Endothelial cell of umbilical vein (primary cell): ENCODE measurements at regions not wholly inside any gene's neighbourhood (a gene's known extent, or its start where the extent isn't known, plus 50 kb on each side); places are given as distances from the start of the nearest gene placed in this dataset.

Source experiments
- CTCF ChIP-seq, 2 donors: IDR thresholded peaks; 1 replicate in 1 of 2; 2 replicates in 1 of 2; pipeline ENCODE4 v1.5.1; 2011; ENCODE audit warnings: low read length in 2 of 2, mild to moderate bottlenecking in 2 of 2, moderate library complexity in 2 of 2, control low read depth in 1 of 2, inconsistent platforms in 1 of 2, low read depth in 1 of 2; ENCODE audit not compliant: insufficient read depth in 1 of 2; ENCODE audit errors: extremely low read depth in 1 of 2
- EZH2 ChIP-seq: IDR thresholded peaks from 2 replicates; pipeline ENCODE4 v1.6.1; 2012; ENCODE audit warnings: borderline replicate concordance, low read depth, mild to moderate bottlenecking, moderate library complexity, low read length, inconsistent platforms; ENCODE audit not compliant: severe bottlenecking
- FOS ChIP-seq: IDR thresholded peaks from 2 replicates; pipeline ENCODE4 v1.6.1; 2011; ENCODE audit warnings: mild to moderate bottlenecking, low read length, moderate library complexity, borderline replicate concordance; ENCODE audit not compliant: insufficient read depth
- GATA2 ChIP-seq: IDR thresholded peaks from 2 replicates; pipeline ENCODE4 v1.7.0; 2011; ENCODE audit warnings: low read depth, mild to moderate bottlenecking, moderate library complexity, mixed read lengths, low read length; ENCODE audit not compliant: insufficient read length, insufficient read depth
- JUN ChIP-seq: IDR thresholded peaks from 2 replicates; pipeline ENCODE4 v1.6.1; 2011; ENCODE audit warnings: borderline replicate concordance, low read depth; ENCODE audit not compliant: insufficient read length, insufficient read depth
- MAX ChIP-seq: IDR thresholded peaks from 2 replicates; pipeline ENCODE4 v1.6.1; 2011; ENCODE audit not compliant: insufficient read depth, insufficient read length
- POLR2A ChIP-seq: IDR thresholded peaks from 2 replicates; pipeline ENCODE4 v1.6.1; 2012; ENCODE audit warnings: low read depth, mild to moderate bottlenecking, control low read depth, low read length
- POLR2AphosphoS5 ChIP-seq: IDR thresholded peaks from 2 replicates; pipeline ENCODE4 v1.6.1; 2012; ENCODE audit warnings: low read depth, mild to moderate bottlenecking, control low read depth, low read length, moderate library complexity; ENCODE audit not compliant: insufficient read depth

GRCh38 chr5:143469125-143469524 lies 65.6 kb upstream of the NR3C1 start:
- no peak for TF ChIP-seq POLR2A
- TF ChIP-seq POLR2AphosphoS5, result no peak
- no peak for TF ChIP-seq MAX
- no peak for TF ChIP-seq CTCF (IDR thresholded peaks at IDR 0.05; ENCODE audit: extremely low read depth in 1 of 2, insufficient read depth in 1 of 2, low read depth in 1 of 2, low read length in 2 of 2)
- TF ChIP-seq GATA2, result no peak
- no peak for TF ChIP-seq EZH2
- TF ChIP-seq JUN, result no peak
- TF ChIP-seq FOS, result no peak
